Heart left ventricle (tissue), 16 donors: ENCODE measurements at regions not wholly inside any gene's neighbourhood (a gene's known extent, or its start where the extent isn't known, plus 50 kb on each side); places are given as distances from the start of the nearest gene placed in this dataset.
"Not testable (repeated sequence)": the region's sequence is repeated elsewhere in the genome, so short reads cannot be mapped to it uniquely, and the experiment has no call there.

Source experiments
- ATAC-seq, 4 donors: fragments of 200-7000 bp; cut with Tn5 transposase; one replicate each; pipeline ENCODE4 v1.9.1; 2020 to 2022; ENCODE audit warnings: moderate library complexity in 4 of 4, mild to moderate bottlenecking in 3 of 4, moderate number of reproducible peaks in 1 of 4
- DNase-seq, 5 donors: peaks; one replicate each; pipeline ENCODE4 v3.0.0-alpha.2; 2020
- H3K27ac ChIP-seq, 12 donors: fragments of 200-600 bp; sonication (generic) in 4 of 12; one replicate each; pipeline versions ENCODE4 v1.5.0 to v1.8.0; 2016 to 2022; ENCODE audit warnings: mild to moderate bottlenecking in 2 of 12
- H3K27me3 ChIP-seq, 9 donors: fragments of 200-600 bp; sonication (generic) in 2 of 9; one replicate each; pipeline versions ENCODE4 v1.5.1 to v1.8.0; 2016 to 2022; ENCODE audit warnings: mild to moderate bottlenecking in 3 of 9
- H3K36me3 ChIP-seq, 9 donors: fragments of 200-600 bp; sonication (generic) in 2 of 9; one replicate each; pipeline versions ENCODE4 v1.5.0 to v1.8.0; 2018 to 2022; ENCODE audit warnings: mild to moderate bottlenecking in 2 of 9
- H3K4me1 ChIP-seq, 12 donors: fragments of 200-600 bp; sonication (generic) in 4 of 12; one replicate each; pipeline versions ENCODE4 v1.5.0 to v1.8.0; 2016 to 2022; ENCODE audit warnings: mild to moderate bottlenecking in 3 of 12
- H3K4me3 ChIP-seq, 12 donors: fragments of 200-600 bp; sonication (generic) in 4 of 12; one replicate each; pipeline versions ENCODE4 v1.5.0 to v1.8.0; 2017 to 2022; ENCODE audit warnings: mild to moderate bottlenecking in 9 of 12, moderate library complexity in 4 of 12
- H3K9me3 ChIP-seq, 12 donors: fragments of 200-600 bp; sonication (generic) in 4 of 12; one replicate each; pipeline versions ENCODE4 v1.5.0 to v1.8.0; 2016 to 2022; ENCODE audit warnings: mild to moderate bottlenecking in 1 of 12
- CTCF ChIP-seq, 12 donors: fragments of 200-600 bp; sonication (generic) in 4 of 12; IDR thresholded peaks; one replicate each; pipeline versions ENCODE4 v1.5.0 to v1.8.0; 2018 to 2022; ENCODE audit warnings: antibody characterized with exemption in 12 of 12, mild to moderate bottlenecking in 5 of 12
- POLR2A ChIP-seq, 2 donors: fragments of 450-650 bp; IDR thresholded peaks; one replicate each; pipeline ENCODE4 v1.6.1; 2017; ENCODE audit warnings: antibody characterized with exemption in 2 of 2, mild to moderate bottlenecking in 2 of 2, moderate library complexity in 2 of 2
- WGBS, 4 donors: extraction: QIAGEN DNeasy Blood & Tissue Kit in 2 of 4; methylation state at CpG; one replicate each; pipeline versions ENCODE4 v1.1.5 to v1.1.7; 2013 to 2018; 5-methylcytosine and 5-hydroxymethylcytosine counted together
- intact Hi-C, 10 donors: fragments of 100-400 bp; cut with DNase I; formaldehyde crosslinking; loops; one replicate each; pipeline versions ENCODE4 v1.11.1 to v1.14.2; 2022
- donor health status: ischemic (EF 13 %, LVEDD 7.1; RV severe dilation, severe dysfunction).
- donor health status: healthy with polysubstance abuse.
- donor health status: DM: no; HTN: yes; CAD: no.
- donor health status: DM: no; HTN: no; CAD: no.
- donor health status: ischemic (EF 25% LVEDD 6.9; RV normal size, moderate dysfunction).
- donor health status: ischemic (EF 25% LVEDD 5.7; RV mildly dilated, moderate dysfunction).
- donor health status: healthy.
- donor health status: DM: yes; HTN: yes; CAD: no.
- donor health status: ischemic (EF 35%, LVEDD 5.7; RV mildly dilated, moderate dysfunction).
- donor health status: nonischemic (EF 11% LVEDD 7.7; RV severe dilation, severe dysfunction).
- donor health status: DM: yes; HTN: yes; CAD: no.
- donor health status: PGD.
- donor health status: ischemic (EF 29% LVEDD 5.4; RV normal size, mild dysfunction).
- donor health status: nonischemic (EF 23%, LVEDD 6.1; RV moderate dilation, normal function).

- Histone ChIP-seq H3K27ac (peak overlapping the region in 3 of 12 donors; percentile 5 to 84 (median 37)), H3K36me3 (no peaks in the 10 kb centered on the region), H3K27me3 (no peaks in the 10 kb centered on the region), H3K4me3 (no peak overlapping the region), H3K4me1 (peaks cover 0 to 22% (median 0%) of the 10 kb centered on the region in 12 donors), H3K9me3 (no peaks in the 10 kb centered on the region)
- intact Hi-C loops, result no loop called here
- WGBS, 4 donors, result 45 to 52% (median 48%) methylated on average over 7 of the region's 7 CpGs
- ATAC-seq (no peak), DNase-seq (no peak)
- TF ChIP-seq CTCF (IDR thresholded peaks at IDR 0.05), result no peak
These were observed 129.8 kb upstream of the SAMSN1 start for GRCh38 chr21:14675774-14676530.

- no peaks in the 10 kb centered on the region for H3K36me3 ChIP-seq
- 12 to 19% (median 16%) methylated on average over 3 of the region's 3 CpGs for WGBS, 4 donors
- intact Hi-C loops, result no loop called here
- H3K9me3 ChIP-seq, result peaks cover 0 to 2% (median 0%) of the 10 kb centered on the region in 12 donors
- H3K27ac ChIP-seq, result no peak overlapping the region
- H3K4me3 ChIP-seq, result no peak overlapping the region
- no peaks in the 10 kb centered on the region for H3K27me3 ChIP-seq
- no peak for TF ChIP-seq CTCF (IDR thresholded peaks at IDR 0.05)
- no peak for TF ChIP-seq POLR2A (IDR thresholded peaks at IDR 0.05)
- ATAC-seq, result no peak
- peaks cover 0 to 22% (median 0%) of the 10 kb centered on the region in 12 donors for H3K4me1 ChIP-seq
- no peak for DNase-seq
These were observed 127.5 kb upstream of the SAMSN1 start for GRCh38 chr21:14673649-14674048.

- H3K36me3 ChIP-seq, result no peaks in the 10 kb centered on the region
- intact Hi-C loops, result no loop called here
- WGBS, 4 donors, result 49 to 57% (median 52%) methylated on average over 1 of the region's 1 CpG
These were observed 126.4 kb upstream of the SAMSN1 start for GRCh38 chr21:14672466-14672865.

GRCh38 chr21:14670409-14670808 is 124.3 kb upstream of the SAMSN1 start:
- Histone ChIP-seq H3K27ac (no peak overlapping the region), H3K27me3 (no peaks in the 10 kb centered on the region), H3K4me3 (no peak overlapping the region), H3K9me3 (peaks cover 0 to 2% (median 0%) of the 10 kb centered on the region in 12 donors), H3K4me1 (peaks cover 0 to 3% (median 0%) of the 10 kb centered on the region in 12 donors), H3K36me3 (no peaks in the 10 kb centered on the region)
- DNase-seq (no peak), ATAC-seq (no peak)
- WGBS, 4 donors, result 80 to 84% (median 82%) methylated on average over 2 of the region's 2 CpGs
- no peak for TF ChIP-seq CTCF (IDR thresholded peaks at IDR 0.05)
- intact Hi-C loops, result no loop called here

More at GRCh38 chr21:14672466-14672865, 126.4 kb upstream of the SAMSN1 start:
- no peak overlapping the region for H3K27ac ChIP-seq
- no peak for ATAC-seq
- H3K4me1 ChIP-seq, result peaks cover 0 to 22% (median 0%) of the 10 kb centered on the region in 12 donors
- H3K27me3 ChIP-seq, result no peaks in the 10 kb centered on the region
- no peak overlapping the region for H3K4me3 ChIP-seq
- DNase-seq, result no peak
- TF ChIP-seq POLR2A (IDR thresholded peaks at IDR 0.05) (no peak), CTCF (IDR thresholded peaks at IDR 0.05) (no peak)
- H3K9me3 ChIP-seq, result peaks cover 0 to 2% (median 0%) of the 10 kb centered on the region in 12 donors

GRCh38 chr21:14669092-14669491 is 123.0 kb upstream of the SAMSN1 start:
- intact Hi-C loops, result loop anchor here in 1 of 10 donors (10.0 kb wide), 1 partner anchor 56 kb away; no protein-coding TSS in a partner anchor
- not testable (repeated sequence) for H3K9me3 ChIP-seq, H3K27me3 ChIP-seq, H3K4me3 ChIP-seq, DNase-seq, H3K36me3 ChIP-seq, H3K27ac ChIP-seq, ATAC-seq, H3K4me1 ChIP-seq
- 86 to 93% (median 88%) methylated on average over 3 of the region's 3 CpGs for WGBS, 4 donors
